SU-DHL-6 (cell line): ENCODE measurements at regions not wholly inside any gene's neighbourhood (a gene's known extent, or its start where the extent isn't known, plus 50 kb on each side); places are given as distances from the start of the nearest gene placed in this dataset.

Experiments
- EZH2phosphoT487 ChIP-seq: fragments of 200-600 bp; sonication (generic), shearing (Covaris generic); conservative IDR thresholded peaks from 2 replicates; pipeline ENCODE4 v1.6.1; 2018; ENCODE audit warnings: mild to moderate bottlenecking, antibody characterized with exemption, low read length, moderate library complexity, mixed read lengths
- TF ChIP-seq, protein P1 (sequence below): fragments of 200-600 bp; sonication (generic); IDR thresholded peaks from one replicate; pipeline ENCODE4 v1.5.1; 2017; ENCODE audit warnings: antibody characterized with exemption, mild to moderate bottlenecking, low read length, moderate library complexity; ENCODE audit not compliant: insufficient read depth, poor library complexity, severe bottlenecking

DNA sequence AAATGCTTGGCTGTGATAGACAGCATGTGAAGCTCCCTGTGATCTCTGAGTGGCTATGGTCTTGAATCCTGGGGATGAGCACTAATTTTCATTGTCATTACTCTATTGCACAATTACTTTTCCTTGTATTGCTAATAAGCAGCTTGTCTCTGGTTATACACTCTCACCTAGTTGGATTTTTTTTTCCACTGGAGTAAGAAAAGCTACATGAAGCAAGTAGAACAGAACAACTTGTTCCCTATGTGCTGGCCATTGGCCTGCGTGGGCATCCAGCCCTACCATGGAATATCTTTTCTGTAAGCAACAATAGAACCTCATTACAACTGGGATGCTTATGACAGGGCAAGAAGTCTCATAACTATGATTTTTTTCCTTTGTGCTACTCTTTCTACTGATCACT, 807.4 kb downstream of the TNS3 start:
- TF ChIP-seq, protein P1, sequence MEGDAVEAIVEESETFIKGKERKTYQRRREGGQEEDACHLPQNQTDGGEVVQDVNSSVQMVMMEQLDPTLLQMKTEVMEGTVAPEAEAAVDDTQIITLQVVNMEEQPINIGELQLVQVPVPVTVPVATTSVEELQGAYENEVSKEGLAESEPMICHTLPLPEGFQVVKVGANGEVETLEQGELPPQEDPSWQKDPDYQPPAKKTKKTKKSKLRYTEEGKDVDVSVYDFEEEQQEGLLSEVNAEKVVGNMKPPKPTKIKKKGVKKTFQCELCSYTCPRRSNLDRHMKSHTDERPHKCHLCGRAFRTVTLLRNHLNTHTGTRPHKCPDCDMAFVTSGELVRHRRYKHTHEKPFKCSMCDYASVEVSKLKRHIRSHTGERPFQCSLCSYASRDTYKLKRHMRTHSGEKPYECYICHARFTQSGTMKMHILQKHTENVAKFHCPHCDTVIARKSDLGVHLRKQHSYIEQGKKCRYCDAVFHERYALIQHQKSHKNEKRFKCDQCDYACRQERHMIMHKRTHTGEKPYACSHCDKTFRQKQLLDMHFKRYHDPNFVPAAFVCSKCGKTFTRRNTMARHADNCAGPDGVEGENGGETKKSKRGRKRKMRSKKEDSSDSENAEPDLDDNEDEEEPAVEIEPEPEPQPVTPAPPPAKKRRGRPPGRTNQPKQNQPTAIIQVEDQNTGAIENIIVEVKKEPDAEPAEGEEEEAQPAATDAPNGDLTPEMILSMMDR = no peak
- TF ChIP-seq EZH2phosphoT487 = no peak
